ENCODE measurements at regions not wholly inside any gene's neighbourhood (a gene's known extent, or its start where the extent isn't known, plus 50 kb on each side); places are given as distances from the start of the nearest gene placed in this dataset.

DNA sequence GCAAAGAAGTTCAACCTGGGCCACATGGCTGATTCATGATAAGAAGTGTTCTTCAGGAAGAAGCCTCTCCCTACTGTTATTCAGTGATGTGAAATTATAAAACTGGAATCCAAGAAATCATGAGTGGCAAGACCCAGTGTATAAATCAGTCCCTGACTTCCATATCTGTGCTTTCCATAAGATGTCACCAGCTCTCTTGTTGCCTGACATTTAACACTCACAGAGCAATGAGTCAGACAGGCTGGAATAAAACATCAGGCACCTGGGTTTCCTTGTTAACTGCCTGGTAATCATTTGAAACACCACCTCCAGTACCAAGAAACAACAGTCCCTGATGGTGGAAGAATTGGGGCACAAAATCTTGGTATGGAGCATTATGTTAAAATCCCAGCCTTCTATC is 76.1 kb downstream of the SCG2 start:
- TF ChIP-seq, protein P1, sequence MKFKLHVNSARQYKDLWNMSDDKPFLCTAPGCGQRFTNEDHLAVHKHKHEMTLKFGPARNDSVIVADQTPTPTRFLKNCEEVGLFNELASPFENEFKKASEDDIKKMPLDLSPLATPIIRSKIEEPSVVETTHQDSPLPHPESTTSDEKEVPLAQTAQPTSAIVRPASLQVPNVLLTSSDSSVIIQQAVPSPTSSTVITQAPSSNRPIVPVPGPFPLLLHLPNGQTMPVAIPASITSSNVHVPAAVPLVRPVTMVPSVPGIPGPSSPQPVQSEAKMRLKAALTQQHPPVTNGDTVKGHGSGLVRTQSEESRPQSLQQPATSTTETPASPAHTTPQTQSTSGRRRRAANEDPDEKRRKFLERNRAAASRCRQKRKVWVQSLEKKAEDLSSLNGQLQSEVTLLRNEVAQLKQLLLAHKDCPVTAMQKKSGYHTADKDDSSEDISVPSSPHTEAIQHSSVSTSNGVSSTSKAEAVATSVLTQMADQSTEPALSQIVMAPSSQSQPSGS (CRISPR knock-in tag; IDR thresholded peaks at IDR 0.05; ENCODE audit: borderline replicate concordance, low read depth): no peak
- TF ChIP-seq, protein P2, sequence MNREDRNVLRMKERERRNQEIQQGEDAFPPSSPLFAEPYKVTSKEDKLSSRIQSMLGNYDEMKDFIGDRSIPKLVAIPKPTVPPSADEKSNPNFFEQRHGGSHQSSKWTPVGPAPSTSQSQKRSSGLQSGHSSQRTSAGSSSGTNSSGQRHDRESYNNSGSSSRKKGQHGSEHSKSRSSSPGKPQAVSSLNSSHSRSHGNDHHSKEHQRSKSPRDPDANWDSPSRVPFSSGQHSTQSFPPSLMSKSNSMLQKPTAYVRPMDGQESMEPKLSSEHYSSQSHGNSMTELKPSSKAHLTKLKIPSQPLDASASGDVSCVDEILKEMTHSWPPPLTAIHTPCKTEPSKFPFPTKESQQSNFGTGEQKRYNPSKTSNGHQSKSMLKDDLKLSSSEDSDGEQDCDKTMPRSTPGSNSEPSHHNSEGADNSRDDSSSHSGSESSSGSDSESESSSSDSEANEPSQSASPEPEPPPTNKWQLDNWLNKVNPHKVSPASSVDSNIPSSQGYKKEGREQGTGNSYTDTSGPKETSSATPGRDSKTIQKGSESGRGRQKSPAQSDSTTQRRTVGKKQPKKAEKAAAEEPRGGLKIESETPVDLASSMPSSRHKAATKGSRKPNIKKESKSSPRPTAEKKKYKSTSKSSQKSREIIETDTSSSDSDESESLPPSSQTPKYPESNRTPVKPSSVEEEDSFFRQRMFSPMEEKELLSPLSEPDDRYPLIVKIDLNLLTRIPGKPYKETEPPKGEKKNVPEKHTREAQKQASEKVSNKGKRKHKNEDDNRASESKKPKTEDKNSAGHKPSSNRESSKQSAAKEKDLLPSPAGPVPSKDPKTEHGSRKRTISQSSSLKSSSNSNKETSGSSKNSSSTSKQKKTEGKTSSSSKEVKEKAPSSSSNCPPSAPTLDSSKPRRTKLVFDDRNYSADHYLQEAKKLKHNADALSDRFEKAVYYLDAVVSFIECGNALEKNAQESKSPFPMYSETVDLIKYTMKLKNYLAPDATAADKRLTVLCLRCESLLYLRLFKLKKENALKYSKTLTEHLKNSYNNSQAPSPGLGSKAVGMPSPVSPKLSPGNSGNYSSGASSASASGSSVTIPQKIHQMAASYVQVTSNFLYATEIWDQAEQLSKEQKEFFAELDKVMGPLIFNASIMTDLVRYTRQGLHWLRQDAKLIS (CRISPR knock-in tag; IDR thresholded peaks at IDR 0.05; ENCODE audit: borderline replicate concordance): no peak
- no peak for TF ChIP-seq TCF7 (CRISPR knock-in tag; IDR thresholded peaks at IDR 0.05; ENCODE audit: low read depth)
- Mint-ChIP-seq H3K36me3 (peaks cover 4% of the 10 kb centered on the region; the same call in 1 of the 2 replicates), H3K4me1 (0 out of 2 replicates have a peak, but pooled peaks cover 4% of the 10 kb centered on the region), H3K9me3 (peaks cover 21% of the 10 kb centered on the region), H3K4me3 (no peak overlapping the region), H3K27me3 (ENCODE audit: low read depth) (no peaks in the 10 kb centered on the region; the same call in 1 of the 2 replicates), H3K27ac (no peak overlapping the region)
- no peak for ATAC-seq
- DNase-seq (ENCODE audit: low spot score): no peak
- POLR2A ChIA-PET: no interaction called here
- CTCF ChIA-PET: no interaction called here

DNA sequence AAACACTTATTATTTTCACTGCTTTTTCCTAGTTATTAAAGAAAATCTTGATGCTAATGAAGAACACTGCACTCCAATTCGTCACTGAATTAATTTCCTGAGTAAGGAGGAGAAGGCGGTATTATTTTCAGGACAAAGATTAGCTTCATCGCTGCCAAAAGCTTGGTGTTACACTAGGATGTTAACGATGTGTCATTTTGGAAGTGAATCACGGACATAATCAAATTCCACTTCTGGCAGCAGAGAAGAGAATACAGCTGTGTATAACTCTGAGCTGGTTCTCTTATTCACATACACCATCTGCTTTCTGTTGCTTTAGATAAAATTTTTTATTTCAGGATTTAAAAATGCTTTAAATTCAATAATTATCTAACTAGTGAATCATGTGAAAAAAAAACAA is 74.1 kb downstream of the SCG2 start:
- ATAC-seq: no peak
- POLR2A ChIA-PET: no interaction called here

More for the DNA sequence above, 74.1 kb downstream of the SCG2 start:
- no peak overlapping the region for H3K27ac Mint-ChIP-seq
- peaks cover 29% of the 10 kb centered on the region for H3K9me3 Mint-ChIP-seq
- TF ChIP-seq SMAD3 (CRISPR knock-in tag; IDR thresholded peaks at IDR 0.05; ENCODE audit: borderline replicate concordance) (no peak), GTF2I (CRISPR knock-in tag; conservative IDR thresholded peaks at IDR 0.05) (no peak), GABPB1 (CRISPR knock-in tag; IDR thresholded peaks at IDR 0.05) (no peak), FOXP1 (CRISPR knock-in tag; IDR thresholded peaks at IDR 0.05; ENCODE audit: borderline replicate concordance) (no peak), ZNF263 (CRISPR knock-in tag; IDR thresholded peaks at IDR 0.05; ENCODE audit: low read depth) (no peak), ZNF671 (CRISPR knock-in tag; IDR thresholded peaks at IDR 0.05) (no peak), KAT7 (CRISPR knock-in tag; IDR thresholded peaks at IDR 0.05; ENCODE audit: borderline replicate concordance) (no peak), JUN (CRISPR knock-in tag; IDR thresholded peaks at IDR 0.05) (no peak), ATF1 (CRISPR knock-in tag; IDR thresholded peaks at IDR 0.05) (no peak), ZNF232 (CRISPR knock-in tag; IDR thresholded peaks at IDR 0.05) (no peak), NR3C1 (CRISPR knock-in tag; conservative IDR thresholded peaks at IDR 0.05; ENCODE audit: low read depth) (no peak)
- TF ChIP-seq, protein P3, sequence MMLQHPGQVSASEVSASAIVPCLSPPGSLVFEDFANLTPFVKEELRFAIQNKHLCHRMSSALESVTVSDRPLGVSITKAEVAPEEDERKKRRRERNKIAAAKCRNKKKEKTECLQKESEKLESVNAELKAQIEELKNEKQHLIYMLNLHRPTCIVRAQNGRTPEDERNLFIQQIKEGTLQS (CRISPR knock-in tag; conservative IDR thresholded peaks at IDR 0.05): no peak
- TF ChIP-seq, protein P4, sequence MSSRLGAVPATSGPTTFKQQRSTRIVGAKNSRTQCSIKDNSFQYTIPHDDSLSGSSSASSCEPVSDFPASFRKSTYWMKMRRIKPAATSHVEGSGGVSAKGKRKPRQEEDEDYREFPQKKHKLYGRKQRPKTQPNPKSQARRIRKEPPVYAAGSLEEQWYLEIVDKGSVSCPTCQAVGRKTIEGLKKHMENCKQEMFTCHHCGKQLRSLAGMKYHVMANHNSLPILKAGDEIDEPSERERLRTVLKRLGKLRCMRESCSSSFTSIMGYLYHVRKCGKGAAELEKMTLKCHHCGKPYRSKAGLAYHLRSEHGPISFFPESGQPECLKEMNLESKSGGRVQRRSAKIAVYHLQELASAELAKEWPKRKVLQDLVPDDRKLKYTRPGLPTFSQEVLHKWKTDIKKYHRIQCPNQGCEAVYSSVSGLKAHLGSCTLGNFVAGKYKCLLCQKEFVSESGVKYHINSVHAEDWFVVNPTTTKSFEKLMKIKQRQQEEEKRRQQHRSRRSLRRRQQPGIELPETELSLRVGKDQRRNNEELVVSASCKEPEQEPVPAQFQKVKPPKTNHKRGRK (CRISPR knock-in tag; IDR thresholded peaks at IDR 0.05; ENCODE audit: borderline replicate concordance): no peak
- TF ChIP-seq, protein P5, sequence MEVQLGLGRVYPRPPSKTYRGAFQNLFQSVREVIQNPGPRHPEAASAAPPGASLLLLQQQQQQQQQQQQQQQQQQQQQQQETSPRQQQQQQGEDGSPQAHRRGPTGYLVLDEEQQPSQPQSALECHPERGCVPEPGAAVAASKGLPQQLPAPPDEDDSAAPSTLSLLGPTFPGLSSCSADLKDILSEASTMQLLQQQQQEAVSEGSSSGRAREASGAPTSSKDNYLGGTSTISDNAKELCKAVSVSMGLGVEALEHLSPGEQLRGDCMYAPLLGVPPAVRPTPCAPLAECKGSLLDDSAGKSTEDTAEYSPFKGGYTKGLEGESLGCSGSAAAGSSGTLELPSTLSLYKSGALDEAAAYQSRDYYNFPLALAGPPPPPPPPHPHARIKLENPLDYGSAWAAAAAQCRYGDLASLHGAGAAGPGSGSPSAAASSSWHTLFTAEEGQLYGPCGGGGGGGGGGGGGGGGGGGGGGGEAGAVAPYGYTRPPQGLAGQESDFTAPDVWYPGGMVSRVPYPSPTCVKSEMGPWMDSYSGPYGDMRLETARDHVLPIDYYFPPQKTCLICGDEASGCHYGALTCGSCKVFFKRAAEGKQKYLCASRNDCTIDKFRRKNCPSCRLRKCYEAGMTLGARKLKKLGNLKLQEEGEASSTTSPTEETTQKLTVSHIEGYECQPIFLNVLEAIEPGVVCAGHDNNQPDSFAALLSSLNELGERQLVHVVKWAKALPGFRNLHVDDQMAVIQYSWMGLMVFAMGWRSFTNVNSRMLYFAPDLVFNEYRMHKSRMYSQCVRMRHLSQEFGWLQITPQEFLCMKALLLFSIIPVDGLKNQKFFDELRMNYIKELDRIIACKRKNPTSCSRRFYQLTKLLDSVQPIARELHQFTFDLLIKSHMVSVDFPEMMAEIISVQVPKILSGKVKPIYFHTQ (CRISPR knock-in tag; IDR thresholded peaks at IDR 0.05): no peak
- TF ChIP-seq, protein P6, sequence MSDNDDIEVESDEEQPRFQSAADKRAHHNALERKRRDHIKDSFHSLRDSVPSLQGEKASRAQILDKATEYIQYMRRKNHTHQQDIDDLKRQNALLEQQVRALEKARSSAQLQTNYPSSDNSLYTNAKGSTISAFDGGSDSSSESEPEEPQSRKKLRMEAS (CRISPR knock-in tag; IDR thresholded peaks at IDR 0.05): no peak
- TF ChIP-seq, protein P7, sequence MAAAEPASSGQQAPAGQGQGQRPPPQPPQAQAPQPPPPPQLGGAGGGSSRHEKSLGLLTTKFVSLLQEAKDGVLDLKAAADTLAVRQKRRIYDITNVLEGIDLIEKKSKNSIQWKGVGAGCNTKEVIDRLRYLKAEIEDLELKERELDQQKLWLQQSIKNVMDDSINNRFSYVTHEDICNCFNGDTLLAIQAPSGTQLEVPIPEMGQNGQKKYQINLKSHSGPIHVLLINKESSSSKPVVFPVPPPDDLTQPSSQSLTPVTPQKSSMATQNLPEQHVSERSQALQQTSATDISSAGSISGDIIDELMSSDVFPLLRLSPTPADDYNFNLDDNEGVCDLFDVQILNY (CRISPR knock-in tag; IDR thresholded peaks at IDR 0.05): no peak
- TF ChIP-seq, protein P8, sequence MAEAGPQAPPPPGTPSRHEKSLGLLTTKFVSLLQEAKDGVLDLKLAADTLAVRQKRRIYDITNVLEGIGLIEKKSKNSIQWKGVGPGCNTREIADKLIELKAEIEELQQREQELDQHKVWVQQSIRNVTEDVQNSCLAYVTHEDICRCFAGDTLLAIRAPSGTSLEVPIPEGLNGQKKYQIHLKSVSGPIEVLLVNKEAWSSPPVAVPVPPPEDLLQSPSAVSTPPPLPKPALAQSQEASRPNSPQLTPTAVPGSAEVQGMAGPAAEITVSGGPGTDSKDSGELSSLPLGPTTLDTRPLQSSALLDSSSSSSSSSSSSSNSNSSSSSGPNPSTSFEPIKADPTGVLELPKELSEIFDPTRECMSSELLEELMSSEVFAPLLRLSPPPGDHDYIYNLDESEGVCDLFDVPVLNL (CRISPR knock-in tag; IDR thresholded peaks at IDR 0.05; ENCODE audit: borderline replicate concordance, low read depth): no peak
- TF ChIP-seq, protein P9, sequence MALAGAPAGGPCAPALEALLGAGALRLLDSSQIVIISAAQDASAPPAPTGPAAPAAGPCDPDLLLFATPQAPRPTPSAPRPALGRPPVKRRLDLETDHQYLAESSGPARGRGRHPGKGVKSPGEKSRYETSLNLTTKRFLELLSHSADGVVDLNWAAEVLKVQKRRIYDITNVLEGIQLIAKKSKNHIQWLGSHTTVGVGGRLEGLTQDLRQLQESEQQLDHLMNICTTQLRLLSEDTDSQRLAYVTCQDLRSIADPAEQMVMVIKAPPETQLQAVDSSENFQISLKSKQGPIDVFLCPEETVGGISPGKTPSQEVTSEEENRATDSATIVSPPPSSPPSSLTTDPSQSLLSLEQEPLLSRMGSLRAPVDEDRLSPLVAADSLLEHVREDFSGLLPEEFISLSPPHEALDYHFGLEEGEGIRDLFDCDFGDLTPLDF (CRISPR knock-in tag; IDR thresholded peaks at IDR 0.05): no peak
- 0 out of 2 replicates have a peak, but pooled peaks cover 4% of the 10 kb centered on the region for H3K4me1 Mint-ChIP-seq
- CTCF ChIA-PET: no interaction called here
- peaks cover 4% of the 10 kb centered on the region; the same call in 1 of the 2 replicates for H3K36me3 Mint-ChIP-seq
- no peaks in the 10 kb centered on the region; the same call in 1 of the 2 replicates for H3K27me3 Mint-ChIP-seq (ENCODE audit: low read depth)
- no peak overlapping the region for H3K4me3 Mint-ChIP-seq
- DNase-seq (ENCODE audit: low spot score): no peak
